Osteocyte (in vitro differentiated cells): ENCODE measurements at regions not wholly inside any gene's neighbourhood (a gene's known extent, or its start where the extent isn't known, plus 50 kb on each side); places are given as distances from the start of the nearest gene placed in this dataset.

ENCODE experiments used
- DNase-seq: peaks from one replicate; pipeline ENCODE4 v3.0.0; 2021; ENCODE audit warnings: mixed read lengths; ENCODE audit not compliant: unreplicated experiment; ENCODE audit errors: extremely low spot score
- H3K27ac Mint-ChIP-seq: one replicate; pipeline ENCODE4 v1.8.0; 2021; ENCODE audit warnings: mild to moderate bottlenecking, mixed read lengths; ENCODE audit not compliant: unreplicated experiment
- H3K27me3 Mint-ChIP-seq: one replicate; pipeline ENCODE4 v1.8.0; 2021; ENCODE audit warnings: mixed read lengths; ENCODE audit not compliant: unreplicated experiment
- H3K36me3 Mint-ChIP-seq: one replicate; pipeline ENCODE4 v1.8.0; 2021; ENCODE audit warnings: mixed read lengths; ENCODE audit not compliant: unreplicated experiment
- H3K4me1 Mint-ChIP-seq: one replicate; pipeline ENCODE4 v1.8.0; 2021; ENCODE audit warnings: mixed read lengths; ENCODE audit not compliant: unreplicated experiment
- H3K4me3 Mint-ChIP-seq: one replicate; pipeline ENCODE4 v1.8.0; 2021; ENCODE audit warnings: mild to moderate bottlenecking, moderate library complexity, mixed read lengths; ENCODE audit not compliant: unreplicated experiment
- H3K9me3 Mint-ChIP-seq: one replicate; pipeline ENCODE4 v1.8.0; 2021; ENCODE audit warnings: mixed read lengths; ENCODE audit not compliant: unreplicated experiment
- TF ChIP-seq, protein P1 (sequence below): fragments of 200-600 bp; sonication (generic); IDR thresholded peaks from 2 replicates; pipeline ENCODE4 v1.5.0; 2021; ENCODE audit warnings: antibody characterized with exemption, mild to moderate bottlenecking, moderate library complexity

DNA sequence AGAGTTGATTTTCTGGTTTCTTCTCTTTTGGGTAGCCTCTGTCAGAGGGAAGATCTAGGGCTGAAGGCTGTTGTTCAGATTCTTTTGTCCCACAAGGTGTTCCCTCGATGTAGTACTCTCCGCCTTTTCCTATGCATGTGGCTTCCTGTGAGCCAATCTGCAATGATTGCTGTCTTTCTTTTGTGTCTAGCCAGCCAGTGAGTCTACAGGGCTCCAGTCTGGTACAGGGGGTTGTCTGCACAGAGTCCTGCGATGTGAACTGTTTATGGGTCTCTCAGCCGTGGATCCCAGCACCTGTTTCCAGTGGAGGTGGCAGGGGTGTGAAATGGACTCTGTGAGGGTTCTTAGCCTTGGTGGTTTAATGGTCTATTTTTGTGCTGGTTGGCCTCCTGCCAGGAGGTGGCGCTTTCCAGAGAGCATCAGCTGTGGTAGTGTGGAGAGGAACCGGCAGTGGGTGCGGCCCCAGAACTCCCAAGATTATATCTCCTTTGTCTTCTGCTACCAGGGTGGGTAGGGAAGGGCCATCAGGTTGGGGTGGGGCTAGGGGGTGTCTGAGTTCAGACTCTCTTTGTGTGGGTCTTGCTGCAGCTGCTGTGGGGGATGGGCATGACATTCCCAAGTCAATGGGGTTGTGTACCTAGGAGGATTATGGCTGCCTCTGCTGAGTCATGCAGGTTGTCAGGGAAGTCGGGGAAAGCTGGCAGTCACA, 81.3 kb upstream of the C21orf91 start:
- Mint-ChIP-seq H3K9me3 (peaks cover 7% of the 10 kb centered on the region), H3K27ac (no peak overlapping the region), H3K27me3 (peaks cover 15% of the 10 kb centered on the region), H3K4me1 (no peaks in the 10 kb centered on the region), H3K4me3 (no peak overlapping the region), H3K36me3 (no peaks in the 10 kb centered on the region)
- TF ChIP-seq, protein P1, sequence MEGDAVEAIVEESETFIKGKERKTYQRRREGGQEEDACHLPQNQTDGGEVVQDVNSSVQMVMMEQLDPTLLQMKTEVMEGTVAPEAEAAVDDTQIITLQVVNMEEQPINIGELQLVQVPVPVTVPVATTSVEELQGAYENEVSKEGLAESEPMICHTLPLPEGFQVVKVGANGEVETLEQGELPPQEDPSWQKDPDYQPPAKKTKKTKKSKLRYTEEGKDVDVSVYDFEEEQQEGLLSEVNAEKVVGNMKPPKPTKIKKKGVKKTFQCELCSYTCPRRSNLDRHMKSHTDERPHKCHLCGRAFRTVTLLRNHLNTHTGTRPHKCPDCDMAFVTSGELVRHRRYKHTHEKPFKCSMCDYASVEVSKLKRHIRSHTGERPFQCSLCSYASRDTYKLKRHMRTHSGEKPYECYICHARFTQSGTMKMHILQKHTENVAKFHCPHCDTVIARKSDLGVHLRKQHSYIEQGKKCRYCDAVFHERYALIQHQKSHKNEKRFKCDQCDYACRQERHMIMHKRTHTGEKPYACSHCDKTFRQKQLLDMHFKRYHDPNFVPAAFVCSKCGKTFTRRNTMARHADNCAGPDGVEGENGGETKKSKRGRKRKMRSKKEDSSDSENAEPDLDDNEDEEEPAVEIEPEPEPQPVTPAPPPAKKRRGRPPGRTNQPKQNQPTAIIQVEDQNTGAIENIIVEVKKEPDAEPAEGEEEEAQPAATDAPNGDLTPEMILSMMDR: no peak
- no peak for DNase-seq

DNA sequence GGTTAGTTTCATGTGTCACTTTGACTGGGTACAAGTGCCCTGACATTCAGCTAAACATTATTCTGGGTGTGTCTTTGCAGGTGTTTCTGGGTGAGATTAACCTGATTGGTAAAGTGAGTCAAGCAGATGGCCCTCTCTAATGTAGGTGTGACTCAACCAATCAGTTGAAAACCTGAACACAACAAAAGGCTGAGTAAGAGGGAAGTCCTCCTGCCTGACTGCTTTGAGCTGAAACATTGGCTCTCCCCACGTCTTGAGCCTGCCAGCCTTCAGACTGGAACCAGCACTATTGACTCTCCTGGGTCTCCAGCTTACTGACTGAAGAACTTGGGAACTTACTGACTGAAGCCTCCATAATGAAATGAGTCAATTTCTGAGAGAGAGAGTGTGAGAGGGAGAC, 70.0 kb upstream of the C21orf91 start:
- no peak overlapping the region for H3K4me3 Mint-ChIP-seq
- no peak for DNase-seq
- no peaks in the 10 kb centered on the region for H3K4me1 Mint-ChIP-seq
- H3K36me3 Mint-ChIP-seq: no peaks in the 10 kb centered on the region
- no peak overlapping the region for H3K27ac Mint-ChIP-seq
- no peaks in the 10 kb centered on the region for H3K9me3 Mint-ChIP-seq
- H3K27me3 Mint-ChIP-seq: peaks cover 4% of the 10 kb centered on the region
- TF ChIP-seq, protein P1: no peak

DNA sequence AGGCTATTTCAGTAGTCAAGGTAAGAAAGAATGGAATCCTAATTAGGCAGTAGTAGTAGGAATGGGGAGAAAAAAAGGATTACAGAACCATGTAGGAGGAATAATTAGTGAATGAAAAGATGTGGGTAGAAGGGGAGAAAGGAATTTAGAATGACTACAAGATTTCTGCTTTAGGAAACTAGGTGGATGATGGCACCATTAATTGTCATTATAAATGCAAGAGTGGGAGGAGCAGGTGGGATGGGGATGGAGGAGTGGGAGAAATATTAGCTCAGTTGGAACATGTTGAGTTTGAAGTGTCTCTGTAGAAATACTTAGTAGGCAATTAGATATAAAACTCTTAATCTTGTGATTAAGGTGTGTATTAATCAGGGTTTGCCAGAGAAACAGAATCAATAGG, 50.0 kb upstream of the C21orf91 start:
- peaks cover 10% of the 10 kb centered on the region for H3K9me3 Mint-ChIP-seq
- no peak overlapping the region for H3K4me3 Mint-ChIP-seq
- DNase-seq: no peak
- no peak overlapping the region for H3K27ac Mint-ChIP-seq
- H3K36me3 Mint-ChIP-seq: no peaks in the 10 kb centered on the region
- no peaks in the 10 kb centered on the region for H3K4me1 Mint-ChIP-seq
- TF ChIP-seq, protein P1: no peak
- no peaks in the 10 kb centered on the region for H3K27me3 Mint-ChIP-seq
